KOPT-K1 (cell line): ENCODE measurements at regions not wholly inside any gene's neighbourhood (a gene's known extent, or its start where the extent isn't known, plus 50 kb on each side); places are given as distances from the start of the nearest gene placed in this dataset.
"Not testable (repeated sequence)": the region's sequence is repeated elsewhere in the genome, so short reads cannot be mapped to it uniquely, and the experiment has no call there.

Source experiments
- H3K27ac ChIP-seq: fragments of 200-600 bp; sonication (generic); 2 replicates; pipeline ENCODE4 v1.5.1; 2016; ENCODE audit warnings: antibody characterized with exemption, mild to moderate bottlenecking, low read depth, low read length; ENCODE audit not compliant: poor library complexity, severe bottlenecking
- H3K36me3 ChIP-seq: fragments of 200-600 bp; sonication (generic); 2 replicates; pipeline ENCODE4 v1.5.1; 2017; ENCODE audit warnings: antibody characterized with exemption, mild to moderate bottlenecking, low read length, moderate library complexity; ENCODE audit not compliant: insufficient read depth
- H3K9me3 ChIP-seq: fragments of 200-600 bp; sonication (generic); 2 replicates; pipeline ENCODE4 v1.5.1; 2017; ENCODE audit warnings: antibody characterized with exemption, low read length, mild to moderate bottlenecking; ENCODE audit not compliant: insufficient read depth, poor library complexity, severe bottlenecking

DNA sequence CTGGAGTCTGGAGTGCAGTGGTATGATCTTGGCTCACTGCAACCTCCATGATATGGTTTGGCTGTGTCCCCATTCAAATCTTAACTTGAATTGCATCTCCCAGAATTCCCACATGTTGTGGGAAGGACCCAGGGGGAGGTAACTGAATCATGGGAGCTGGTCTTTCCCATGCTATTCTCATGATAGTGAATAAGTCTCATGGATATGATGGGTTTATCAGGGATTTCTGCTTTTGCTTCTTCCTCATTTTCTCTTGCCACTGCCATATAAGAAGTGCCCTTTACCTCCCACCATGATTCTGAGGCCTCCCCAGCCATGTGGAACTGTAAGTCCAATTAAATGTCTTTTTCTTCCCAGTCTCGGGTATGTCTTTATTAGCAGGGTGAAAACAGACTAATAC, 72.4 kb upstream of the JUN start:
- not testable (repeated sequence) for H3K27ac ChIP-seq, H3K9me3 ChIP-seq, H3K36me3 ChIP-seq

DNA sequence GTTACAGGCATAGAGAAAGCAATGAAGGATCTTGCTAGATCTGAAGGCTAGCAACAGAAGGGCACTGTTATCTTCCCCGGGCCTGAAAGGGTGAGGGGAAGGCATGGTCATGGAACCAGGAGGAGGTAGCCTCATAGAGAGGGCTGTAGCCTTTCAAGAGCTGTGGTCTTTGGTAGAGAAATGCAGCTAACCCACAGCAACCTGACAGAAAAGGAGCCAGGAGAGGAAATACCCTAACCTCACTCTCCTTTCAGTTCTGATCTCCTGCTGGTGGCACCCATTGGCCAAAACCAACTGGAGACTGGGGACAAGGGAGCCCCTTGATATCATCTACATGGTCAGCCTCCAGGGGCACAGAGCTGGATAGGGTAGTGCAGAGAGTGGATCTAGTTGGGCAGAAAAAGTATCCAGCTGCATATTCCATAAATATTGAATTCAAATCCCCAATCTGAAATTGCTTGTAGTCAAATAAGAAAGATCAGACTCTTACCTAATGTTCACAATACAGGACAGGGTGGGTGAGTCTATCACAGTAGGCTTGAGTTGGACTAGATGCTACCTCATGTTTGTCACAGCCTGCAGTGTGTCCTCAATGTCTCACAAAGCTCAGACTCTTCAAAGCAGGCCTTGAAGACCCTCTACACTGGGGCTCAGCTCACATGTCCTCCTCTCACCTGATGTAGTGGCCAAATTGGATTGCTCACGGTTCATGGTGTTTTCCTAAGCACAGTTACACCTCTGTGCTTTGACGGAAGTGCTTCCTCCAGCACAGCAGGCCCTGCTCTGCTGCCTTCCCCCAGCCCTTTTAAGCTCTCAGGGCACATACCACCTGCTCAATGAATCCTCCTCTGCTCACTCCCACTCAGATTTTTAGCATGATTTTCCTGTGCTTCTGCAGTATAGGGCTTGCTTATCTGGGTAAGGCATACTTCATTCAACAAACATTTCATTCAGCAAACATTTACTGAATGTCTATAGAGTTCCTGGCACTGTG, 74.1 kb upstream of the JUN start:
- H3K27ac ChIP-seq: peak overlapping the region; percentile 1
- no peaks in the 10 kb centered on the region for H3K36me3 ChIP-seq
- no peaks in the 10 kb centered on the region for H3K9me3 ChIP-seq

DNA sequence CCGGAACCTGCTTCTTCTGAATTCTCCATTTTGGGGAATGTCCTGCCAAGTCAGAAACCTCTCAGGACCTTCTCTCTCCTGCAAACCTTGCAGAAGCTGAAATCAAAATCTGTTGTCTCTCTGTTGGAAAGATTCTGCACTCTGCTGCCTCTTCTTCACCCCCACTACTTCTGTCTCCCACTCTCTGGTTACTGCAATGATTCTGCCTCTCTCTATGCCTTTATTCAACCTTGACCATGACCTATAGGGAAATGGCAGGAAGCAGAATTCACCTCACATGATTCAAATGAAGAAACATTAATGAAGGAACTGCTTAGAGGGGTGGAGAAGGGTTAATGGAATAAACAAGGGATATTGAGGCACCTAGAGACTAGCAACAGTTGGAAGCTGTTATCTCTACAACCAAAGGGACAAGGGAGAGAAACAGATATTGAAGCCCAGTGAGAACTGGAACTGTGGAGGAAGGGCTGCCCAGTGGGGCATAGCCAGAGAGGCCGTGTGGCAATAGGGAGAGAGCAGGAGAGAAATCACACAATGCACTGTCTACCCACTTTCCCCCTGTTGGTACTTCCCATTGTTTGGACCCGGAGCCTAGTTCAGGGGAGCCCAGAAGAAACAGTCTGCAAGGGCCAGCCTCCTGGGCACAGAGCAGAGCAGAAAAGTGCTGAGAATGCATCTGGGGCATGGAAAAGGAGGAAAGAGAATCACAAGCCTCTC, 76.1 kb upstream of the JUN start:
- H3K27ac ChIP-seq: no peak overlapping the region
- no peaks in the 10 kb centered on the region for H3K36me3 ChIP-seq
- H3K9me3 ChIP-seq: no peaks in the 10 kb centered on the region

DNA sequence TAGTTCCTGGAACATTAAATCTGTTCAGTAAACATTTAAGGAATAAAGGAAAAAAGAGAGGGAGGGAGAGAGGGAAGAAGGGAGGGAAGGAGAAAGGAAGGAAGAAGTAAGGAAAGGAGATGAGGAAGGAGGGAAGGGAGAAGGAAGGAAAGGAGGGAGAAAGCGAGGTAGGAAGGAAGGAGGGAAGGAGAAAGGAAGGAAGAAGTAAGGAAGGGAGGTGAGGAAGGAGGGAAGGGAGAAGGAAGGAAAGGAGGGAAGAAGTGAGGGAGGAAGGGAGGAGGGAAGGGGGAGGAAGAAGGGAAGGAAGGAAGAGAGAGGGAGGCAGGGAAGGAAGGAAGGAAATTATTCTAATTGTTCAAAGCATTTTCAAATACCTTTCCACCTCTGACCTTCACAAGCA, 77.2 kb upstream of the JUN start:
- no peaks in the 10 kb centered on the region for H3K36me3 ChIP-seq
- no peak overlapping the region for H3K27ac ChIP-seq
- H3K9me3 ChIP-seq: no peaks in the 10 kb centered on the region

DNA sequence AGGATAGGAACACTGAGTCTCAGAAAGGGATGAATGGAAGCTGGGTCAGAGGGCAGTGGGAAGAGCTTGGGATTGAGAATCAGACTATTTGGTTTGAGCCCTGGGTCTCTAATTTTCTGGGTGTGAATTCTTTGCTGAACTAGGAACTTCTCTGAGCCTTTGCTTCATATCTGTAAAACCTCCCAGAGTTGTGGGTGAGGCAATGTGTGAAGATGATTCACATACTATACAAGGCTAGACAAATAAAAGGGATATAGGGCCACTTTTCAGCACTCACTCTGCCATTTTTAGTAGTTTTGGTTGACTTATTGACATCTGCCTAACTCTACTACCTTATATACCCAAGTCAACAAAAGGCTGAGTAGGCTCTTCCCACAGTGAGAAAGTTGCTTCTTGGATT, 77.7 kb upstream of the JUN start:
- no peak overlapping the region for H3K27ac ChIP-seq
- no peaks in the 10 kb centered on the region for H3K36me3 ChIP-seq
- H3K9me3 ChIP-seq: no peaks in the 10 kb centered on the region

DNA sequence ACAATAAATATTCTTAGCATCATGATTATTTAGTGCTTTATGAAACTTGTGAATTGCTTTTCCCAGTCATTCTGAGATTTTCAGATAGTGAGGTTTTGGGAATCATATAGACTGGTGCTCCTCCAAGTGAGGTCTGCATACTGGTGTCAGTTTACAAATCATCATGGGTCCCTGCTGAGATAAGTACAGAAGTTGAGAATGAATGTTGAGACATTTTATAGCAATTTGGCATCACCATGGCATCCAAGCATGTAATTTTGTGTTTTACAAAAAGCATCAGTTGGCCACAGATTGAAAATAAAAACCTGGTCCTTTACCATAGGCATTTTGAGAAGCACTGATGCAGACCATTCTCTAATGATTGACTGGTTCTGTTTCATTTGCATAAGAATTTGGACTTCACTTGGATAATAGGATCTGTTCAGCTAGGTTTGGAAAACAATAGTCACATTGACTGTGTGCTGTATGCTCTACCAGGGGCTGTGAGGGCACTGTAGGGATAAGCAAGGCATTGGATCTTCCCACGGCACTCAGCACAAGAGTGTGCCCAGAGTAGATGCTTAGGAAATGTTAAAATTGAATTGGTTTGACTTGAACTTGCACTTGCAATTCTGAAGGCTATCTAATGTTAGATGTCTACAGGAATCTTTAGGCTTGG, 79.0 kb upstream of the JUN start:
- H3K27ac ChIP-seq: no peak overlapping the region
- no peaks in the 10 kb centered on the region for H3K9me3 ChIP-seq
- H3K36me3 ChIP-seq: no peaks in the 10 kb centered on the region

DNA sequence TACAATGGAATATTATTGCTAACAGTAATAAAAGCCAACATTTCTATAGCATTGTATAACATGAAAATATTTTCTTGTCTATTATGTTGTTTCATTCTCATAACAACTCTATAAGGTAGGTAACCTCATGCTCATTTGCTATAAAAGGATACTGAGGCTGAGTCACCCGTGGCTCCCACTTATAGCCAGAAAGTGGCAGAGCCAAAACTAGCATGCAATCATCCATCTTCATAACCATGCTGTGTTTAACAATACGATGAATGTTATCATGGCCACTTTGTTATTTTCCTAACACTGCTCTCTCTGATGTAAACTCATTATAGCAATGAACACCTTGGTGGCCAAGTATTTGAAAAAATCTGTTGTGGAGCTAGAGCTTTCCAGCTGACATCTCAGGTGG, 80.8 kb upstream of the JUN start:
- no peaks in the 10 kb centered on the region for H3K36me3 ChIP-seq
- no peaks in the 10 kb centered on the region for H3K9me3 ChIP-seq
- H3K27ac ChIP-seq: no peak overlapping the region

DNA sequence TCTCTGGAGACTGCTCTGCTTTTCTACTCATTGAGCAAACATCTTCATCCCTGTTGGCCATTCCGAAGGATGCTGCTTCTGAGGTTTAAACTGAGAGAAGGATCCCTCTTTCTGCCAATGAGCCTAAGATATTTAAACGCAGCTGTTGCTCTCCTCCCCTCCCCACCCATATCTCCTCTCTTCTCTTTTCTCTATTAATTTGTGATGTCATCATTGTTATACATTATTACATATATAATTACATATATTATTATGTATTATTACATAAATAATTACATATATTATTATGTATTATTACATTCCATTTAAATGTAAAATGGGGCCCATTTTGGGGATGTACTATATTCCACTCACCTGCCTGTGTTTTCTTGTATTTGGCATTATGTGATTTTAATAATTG, 82.7 kb upstream of the JUN start:
- H3K27ac ChIP-seq: no peak overlapping the region
- no peaks in the 10 kb centered on the region for H3K9me3 ChIP-seq
- no peaks in the 10 kb centered on the region for H3K36me3 ChIP-seq

DNA sequence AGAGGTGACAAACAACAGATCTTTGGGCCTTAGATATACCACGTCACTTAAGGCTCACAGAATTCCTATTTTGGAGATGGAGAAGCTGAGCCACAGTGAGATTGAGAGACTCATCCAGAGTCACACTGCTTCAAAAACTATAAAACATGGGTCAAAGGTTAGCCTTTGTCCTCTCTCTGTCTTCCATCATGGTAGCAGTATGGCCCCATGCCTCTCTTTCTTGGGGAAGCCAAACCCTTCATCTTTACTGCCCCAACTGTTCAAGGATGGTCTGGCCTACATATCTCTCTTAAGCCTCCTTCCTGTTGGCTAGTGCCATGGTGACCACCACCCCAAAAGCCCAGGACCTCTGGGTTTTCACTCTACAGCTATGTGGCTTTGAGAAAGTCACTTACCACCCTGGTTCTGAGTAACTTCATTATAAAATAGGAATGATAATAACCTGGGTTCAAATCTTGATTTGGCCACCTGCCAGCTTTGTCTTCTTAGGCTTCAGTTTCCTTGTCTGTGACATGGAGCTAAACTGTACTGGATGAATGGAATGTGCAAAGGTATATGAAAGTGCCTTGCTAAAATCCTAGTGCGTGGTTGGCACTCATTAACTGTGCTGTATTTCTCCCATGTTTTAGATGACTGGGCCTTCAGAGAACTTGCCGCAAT, 85.9 kb upstream of the JUN start:
- no peaks in the 10 kb centered on the region for H3K9me3 ChIP-seq
- H3K36me3 ChIP-seq: no peaks in the 10 kb centered on the region
- H3K27ac ChIP-seq: no peak overlapping the region

DNA sequence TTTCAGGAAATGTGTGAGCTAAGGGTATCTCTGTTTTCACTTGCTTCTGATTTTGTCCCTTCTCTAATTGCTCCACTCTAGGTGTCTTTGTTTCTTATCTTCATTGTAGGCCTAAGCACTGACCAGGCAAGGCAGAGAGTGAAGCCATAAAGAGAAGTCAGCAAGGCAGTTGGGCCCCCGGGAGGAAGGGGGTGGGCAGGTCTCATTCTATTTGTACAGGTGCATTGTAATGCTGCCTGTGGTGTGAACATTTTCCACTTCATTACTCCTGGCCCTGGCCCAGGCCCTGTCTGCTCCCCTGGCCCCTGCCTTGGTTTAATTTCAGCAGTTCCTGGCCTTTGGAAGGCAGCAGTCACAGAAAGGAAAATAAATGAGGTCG, 86.4 kb upstream of the JUN start:
- H3K9me3 ChIP-seq: no peaks in the 10 kb centered on the region
- no peaks in the 10 kb centered on the region for H3K36me3 ChIP-seq
- H3K27ac ChIP-seq: no peak overlapping the region

DNA sequence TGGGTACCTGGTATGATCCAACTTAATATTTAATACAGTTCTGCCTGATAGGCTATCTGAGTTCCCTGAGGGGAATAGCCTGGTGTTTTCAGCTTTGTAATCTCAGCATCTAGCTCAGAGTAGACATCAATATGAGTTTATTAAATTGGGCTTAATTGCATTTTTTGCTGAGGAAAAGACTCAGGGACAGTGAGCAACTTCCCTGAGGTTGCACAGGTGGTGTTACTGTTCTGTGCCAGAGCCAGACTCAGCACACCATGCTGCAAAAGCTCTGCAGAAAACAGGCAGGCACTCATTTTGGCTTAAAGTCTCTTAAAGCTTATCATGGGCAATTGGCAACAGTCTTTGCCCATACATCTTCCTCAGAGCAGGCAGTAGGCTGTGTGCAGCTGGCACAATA, 90.5 kb upstream of the JUN start:
- Histone ChIP-seq H3K36me3 (no peaks in the 10 kb centered on the region), H3K9me3 (no peaks in the 10 kb centered on the region), H3K27ac (no peak overlapping the region)

DNA sequence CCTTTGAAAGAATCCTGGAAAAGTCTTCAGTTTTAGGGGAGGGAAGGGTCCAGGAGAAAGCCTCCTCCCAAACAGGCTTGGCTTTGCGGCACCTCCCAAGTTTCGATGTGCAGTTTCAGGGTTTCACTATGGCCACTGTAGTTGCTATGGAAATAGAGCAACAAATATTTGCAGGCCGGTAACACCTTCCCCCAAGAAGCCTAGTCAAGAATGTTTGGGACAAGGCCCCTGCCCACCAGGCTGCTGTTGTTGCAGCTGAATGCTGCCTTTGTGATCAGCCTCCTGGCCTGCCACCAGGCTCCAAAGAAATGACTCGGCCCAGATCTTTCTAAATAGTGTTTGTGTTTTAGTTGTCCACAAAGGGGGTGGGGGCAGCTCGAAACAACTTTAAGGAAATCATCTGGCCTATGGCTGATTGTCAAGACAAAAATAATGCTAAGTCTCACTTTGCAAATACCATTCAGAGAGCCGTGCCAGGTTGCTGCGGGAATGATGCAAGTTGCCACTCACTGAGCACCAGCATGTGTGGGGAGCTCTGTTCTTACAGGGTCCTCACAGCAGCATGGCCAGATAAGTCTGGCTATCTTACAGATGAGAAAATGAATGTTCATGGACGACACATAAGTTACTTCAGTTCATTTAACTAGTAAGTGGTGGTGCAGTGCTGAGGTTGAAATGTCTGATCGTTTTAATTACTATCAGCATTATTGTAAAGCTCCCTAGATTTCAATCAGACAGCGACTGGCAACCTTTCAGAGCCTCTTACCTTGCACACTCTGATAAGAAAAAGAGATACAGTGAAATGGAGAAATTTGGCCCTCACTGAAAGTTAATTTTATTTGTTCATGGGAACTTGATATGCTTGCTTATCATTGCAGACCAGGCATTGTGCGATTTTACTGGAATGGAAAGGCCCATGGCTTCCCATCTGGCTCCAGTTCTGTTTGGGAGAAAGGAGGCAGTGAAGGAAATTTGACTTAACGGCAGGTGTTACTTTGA, 91.2 kb upstream of the JUN start:
- H3K27ac ChIP-seq: no peak overlapping the region
- no peaks in the 10 kb centered on the region for H3K9me3 ChIP-seq
- H3K36me3 ChIP-seq: no peaks in the 10 kb centered on the region

DNA sequence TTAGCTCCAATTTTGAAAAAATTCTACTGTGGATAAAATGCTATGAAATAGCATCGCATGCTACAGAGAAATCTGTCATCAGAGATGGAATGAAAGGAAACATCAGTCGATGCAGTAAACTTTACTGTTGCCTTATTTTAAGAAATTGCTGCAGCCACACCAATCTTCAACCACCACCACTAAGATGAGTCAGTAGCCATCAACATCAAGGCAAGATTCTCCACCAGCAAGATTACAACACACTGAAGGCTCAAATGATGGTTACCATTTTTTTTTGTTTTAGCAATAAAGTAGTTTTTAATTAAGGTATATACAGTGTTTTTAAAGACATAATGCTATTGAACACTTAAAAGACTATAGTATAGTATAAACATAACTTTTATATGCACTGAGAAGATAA, 95.6 kb upstream of the JUN start:
- no peak overlapping the region for H3K27ac ChIP-seq
- no peaks in the 10 kb centered on the region for H3K36me3 ChIP-seq
- no peaks in the 10 kb centered on the region for H3K9me3 ChIP-seq

DNA sequence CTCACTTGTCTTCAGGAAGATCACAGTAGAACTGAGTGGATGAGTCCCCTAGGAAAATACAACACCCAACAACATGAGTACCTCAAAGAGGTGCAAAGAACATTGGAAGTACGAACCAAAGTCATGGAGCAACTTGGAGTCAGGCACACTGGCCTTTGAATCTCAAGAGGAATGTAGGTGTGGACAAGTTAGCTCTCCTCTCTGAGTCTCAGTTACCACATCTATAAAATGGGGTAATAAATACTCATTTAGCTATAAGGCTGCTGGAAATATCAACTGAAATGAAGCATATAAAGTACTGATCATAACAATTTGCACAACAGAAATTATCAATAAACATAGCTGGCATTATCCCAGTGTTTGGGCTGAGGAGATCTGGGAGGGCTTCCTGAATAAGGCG, 96.7 kb upstream of the JUN start:
- Histone ChIP-seq H3K9me3 (no peaks in the 10 kb centered on the region), H3K27ac (no peak overlapping the region), H3K36me3 (no peaks in the 10 kb centered on the region)
